SKM-1 treated with dmso at 0.1 percent for 144 hours (cell line): ENCODE measurements at regions not wholly inside any gene's neighbourhood (a gene's known extent, or its start where the extent isn't known, plus 50 kb on each side); places are given as distances from the start of the nearest gene placed in this dataset.
"Not testable (repeated sequence)": the region's sequence is repeated elsewhere in the genome, so short reads cannot be mapped to it uniquely, and the experiment has no call there.

Experiments
- DNase-seq: peaks from one replicate; lab custom pipeline; 2025; ENCODE audit not compliant: unreplicated experiment; lab: John Stamatoyannopoulos, UW

DNA sequence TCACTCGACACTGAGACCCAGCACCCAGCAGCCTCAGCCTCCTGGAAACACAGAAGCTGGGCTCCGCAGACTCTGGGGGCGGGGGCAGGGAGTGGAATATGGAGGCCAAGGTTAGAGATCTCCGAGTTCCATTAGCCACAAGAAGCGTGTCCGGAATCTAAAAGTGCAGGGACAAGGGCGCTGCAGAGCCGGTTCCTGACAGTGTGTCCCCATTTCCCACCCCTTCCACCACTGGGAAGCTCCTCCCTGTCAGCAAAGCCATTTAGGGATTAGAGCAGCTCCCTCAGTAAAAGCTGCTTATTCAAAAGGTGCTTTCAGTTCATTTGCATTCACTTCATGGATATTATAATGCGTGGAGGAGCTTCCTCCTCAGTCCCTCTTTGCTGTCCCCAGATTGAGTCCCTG, 74.1 kb upstream of the HSPA9 start:
- no peak for DNase-seq

- no peak for DNase-seq
Observed at GRCh38 chr5:138648841-138649240, 73.6 kb upstream of the HSPA9 start.

DNA sequence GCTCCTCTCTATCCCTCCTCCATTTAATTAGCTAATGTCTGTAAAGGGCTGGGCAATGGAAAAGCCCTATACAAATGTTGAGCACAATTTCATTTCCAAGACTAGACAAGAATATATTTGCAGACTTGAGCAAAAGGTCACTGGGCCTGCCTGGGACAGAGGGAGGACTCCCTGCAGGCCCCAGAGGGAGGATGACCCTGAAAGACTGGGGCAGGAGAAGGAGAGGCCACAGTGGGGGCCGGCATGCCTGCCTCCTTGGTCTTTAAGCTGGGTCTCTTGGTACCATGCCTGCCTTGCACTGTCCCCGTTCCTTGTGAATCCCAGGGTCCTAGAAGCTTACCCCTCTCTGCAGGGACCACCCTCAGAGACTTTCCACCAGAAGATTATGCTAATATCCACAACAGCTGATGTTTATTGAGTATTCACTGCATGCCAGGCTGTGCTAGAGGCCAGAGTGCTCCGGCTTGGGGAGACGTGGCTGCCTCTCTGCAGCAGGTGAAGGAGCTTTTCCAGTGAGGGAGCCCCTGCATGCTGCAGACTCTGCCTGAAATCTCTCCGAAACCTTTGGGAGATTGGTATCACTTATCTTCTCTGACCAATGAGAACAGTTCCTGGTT, 72.7 kb upstream of the HSPA9 start:
- no peak for DNase-seq

GRCh38 chr5:138647261-138647788, 72.1 kb upstream of the HSPA9 start:
- no peak for DNase-seq

- no peak for DNase-seq
Observed at GRCh38 chr5:138646671-138647070, 71.5 kb upstream of the HSPA9 start.

GRCh38 chr5:138645778-138646575, 70.8 kb upstream of the HSPA9 start:
- no peak for DNase-seq

DNA sequence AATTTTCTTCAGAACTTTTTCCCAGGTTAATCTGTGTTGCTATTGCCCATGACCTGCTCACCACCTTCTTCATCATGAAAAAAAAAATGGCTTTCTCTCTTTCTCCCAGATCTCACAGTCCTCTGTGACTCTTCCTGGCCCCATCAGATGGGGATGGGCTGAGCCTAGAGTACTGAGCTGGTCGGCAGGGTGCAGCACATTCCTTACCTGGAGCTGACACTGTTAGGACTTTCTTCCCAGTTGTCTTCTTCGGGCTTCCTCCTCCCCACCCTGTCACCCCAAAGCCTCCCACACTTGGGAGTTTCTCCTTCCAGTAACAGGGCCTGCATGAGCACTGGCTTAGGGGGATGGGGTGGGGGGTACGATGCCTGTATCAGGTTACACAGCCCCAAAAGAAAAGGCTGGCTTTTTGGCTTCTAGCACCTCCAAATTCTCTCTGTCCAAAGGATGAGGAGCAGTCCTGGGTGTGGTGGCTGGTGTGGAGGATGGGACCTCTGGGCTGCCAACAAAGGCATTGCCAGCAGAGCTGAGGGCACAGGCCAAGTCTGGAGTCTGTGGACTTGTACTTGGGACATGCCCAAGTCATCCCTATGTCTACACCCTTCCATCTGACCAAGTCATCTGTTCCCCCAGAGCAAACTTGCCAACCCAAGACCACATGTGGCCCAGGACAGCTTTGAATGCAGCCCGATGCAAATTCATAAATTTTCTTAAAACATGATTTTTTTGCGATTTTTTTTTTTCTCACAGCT, 68.0 kb upstream of the HSPA9 start:
- DNase-seq = no peak

DNA sequence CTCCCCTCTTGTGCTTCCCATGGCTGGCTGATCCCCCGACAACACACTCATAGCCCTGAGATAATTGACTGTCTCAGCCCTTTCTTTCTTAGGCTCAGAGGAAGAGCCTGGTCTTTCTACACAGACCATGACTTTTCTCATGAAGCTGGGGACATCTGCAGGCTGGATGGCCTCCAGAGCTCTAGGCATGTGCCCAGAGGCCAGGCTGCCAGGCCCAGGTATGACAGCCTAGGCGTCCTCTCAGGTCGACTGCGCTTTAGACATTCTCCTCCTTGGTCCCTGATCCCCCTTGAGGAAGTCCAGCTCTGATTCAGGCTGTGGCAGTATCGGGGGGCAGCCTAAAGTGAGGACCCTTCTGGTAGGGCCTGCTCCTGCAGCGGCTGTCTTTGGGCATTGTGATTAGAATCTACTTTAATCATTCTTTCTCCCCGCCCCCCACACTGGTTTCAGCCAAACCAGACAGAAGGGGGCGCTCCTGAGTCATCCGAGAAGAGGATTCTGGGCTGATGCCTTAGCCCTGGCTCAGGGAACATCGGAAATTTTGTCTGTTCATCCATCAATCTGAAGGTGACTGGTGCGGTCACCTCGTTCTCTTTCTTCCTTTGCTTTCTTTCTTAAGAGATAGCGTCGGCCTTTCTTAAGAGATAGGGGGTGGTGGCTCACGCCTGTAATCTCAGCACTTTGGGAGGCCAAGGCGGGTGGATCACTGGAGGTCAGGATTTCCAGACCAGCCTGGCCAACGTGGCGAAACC, 66.5 kb upstream of the HSPA9 start:
- peak; percentile 13 for DNase-seq

- DNase-seq = no peak
Observed at GRCh38 chr5:138640646-138641254, 65.5 kb upstream of the HSPA9 start.

GRCh38 chr5:138640138-138640537, 64.9 kb upstream of the HSPA9 start:
- no peak for DNase-seq

GRCh38 chr5:138639326-138639725, 64.1 kb upstream of the HSPA9 start:
- DNase-seq = no peak

GRCh38 chr5:138637256-138637655, 62.1 kb upstream of the HSPA9 start:
- no peak for DNase-seq

DNA sequence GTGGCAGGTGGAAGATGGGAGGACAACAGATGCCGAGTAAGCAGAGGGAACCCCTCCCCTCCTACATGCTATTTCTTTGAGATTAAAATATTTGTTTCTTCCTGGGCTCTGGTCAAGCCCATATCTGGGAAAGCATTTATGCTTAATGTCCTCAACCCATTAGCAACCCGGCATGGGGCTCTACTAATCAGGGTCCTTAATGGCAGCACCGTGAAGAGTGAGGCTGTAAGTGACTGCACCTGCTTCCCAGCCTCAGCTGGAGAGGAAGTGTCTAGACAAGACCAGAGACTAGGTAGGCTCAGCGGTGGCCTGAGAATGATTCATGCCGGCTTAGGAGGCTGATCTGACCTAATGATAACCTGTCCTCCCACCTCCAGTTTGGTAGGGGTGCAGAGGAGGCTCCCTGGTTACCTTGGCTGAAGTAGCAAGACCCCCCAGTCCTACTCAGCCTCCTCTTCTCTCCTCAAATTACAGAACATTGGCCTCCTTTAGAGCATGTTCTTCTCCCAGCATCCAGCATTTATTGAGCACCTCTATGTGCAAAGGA, 61.3 kb upstream of the HSPA9 start:
- no peak for DNase-seq

GRCh38 chr5:138635708-138636107, 60.5 kb upstream of the HSPA9 start:
- no peak for DNase-seq

- DNase-seq = no peak
Observed at GRCh38 chr5:138635265-138635664, 60.1 kb upstream of the HSPA9 start.

DNA sequence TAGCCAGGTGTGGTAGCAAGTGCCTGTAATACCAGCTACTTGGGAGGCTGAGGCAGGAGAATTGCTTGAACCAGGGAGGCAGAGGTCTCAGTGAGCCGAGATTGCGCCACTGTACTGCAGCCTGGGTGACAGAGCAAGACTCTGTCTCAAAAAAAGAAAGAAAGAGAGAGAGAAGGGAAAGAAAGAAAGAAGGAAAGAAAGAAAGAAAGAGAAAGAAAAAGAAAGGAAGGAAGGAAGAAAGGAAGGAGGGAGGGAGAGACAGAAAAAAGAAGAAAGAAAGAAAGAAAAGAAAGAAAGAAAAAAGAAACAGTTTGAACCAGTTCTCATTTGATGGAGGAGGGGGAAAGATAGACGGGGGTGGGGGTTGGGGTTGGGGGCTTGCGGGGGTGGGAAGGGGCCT, 59.6 kb upstream of the HSPA9 start:
- DNase-seq = not testable (repeated sequence)

DNA sequence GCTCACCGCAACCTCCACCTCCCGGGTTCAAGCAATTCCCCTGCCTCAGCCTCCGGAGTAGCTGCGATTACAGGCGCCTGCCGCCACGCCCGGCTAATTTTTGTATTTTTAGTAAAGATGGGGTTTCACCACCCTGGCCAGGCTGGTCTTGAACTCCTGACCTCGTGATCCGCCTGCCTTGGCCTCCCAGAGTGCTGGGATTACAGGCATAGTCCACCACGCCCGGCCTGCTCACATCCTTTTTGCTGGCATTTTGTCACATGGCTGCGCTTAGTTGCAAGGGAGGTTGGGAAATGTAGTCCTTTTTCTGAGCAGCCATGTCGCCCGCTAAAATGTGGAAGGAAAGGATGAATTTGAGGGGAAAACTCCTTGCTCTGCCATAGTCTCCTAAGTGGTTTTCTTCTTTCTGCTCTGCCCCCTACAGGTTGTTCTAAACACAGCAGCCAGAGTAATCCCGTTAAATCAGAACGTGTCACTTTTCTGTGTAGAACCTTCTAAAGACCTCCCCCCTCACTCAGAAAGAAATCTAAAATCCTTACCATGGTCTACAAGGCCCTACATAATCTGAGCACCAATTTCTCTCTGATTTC, 57.8 kb upstream of the HSPA9 start:
- DNase-seq = peak; percentile 72

DNA sequence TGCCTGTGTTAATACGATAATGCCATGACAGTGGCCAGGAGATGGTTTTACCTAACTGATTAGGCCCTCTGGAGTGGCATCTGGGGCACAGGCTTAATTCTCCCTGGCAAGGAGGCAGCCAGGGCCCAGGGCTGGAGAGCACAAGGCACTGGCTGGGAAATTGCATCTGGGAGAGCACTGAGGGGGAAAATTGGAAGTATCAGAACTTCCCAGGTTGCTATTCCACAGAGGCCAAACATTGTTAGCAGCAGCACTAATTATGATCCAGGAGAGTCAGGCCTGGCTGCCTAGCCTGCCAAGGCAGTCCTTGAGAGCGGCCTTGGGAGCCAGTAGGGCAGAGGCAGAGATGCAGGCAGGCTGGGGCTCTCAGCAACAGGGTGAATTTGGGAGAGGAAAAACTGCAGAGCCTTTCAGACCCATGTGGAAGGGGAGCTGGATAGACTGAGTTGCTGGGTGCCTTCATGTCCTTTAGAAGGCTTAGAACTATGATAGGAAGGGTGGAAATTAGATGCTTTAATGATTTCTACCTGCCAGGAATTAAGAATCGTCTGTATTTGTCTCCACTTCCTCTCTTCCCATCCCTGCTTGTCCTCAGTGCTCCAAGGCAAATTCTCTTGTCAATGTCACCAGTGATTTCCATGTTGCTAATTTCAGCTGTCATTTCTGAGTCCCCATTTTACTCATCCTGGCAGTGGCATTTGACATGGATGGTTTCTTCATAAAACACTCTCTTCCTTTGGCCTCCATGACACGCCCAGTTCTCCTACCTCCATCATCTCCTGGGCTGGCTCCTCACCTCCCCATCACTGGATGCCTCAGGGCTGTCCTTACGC, 56.1 kb upstream of the HSPA9 start:
- DNase-seq = no peak

GRCh38 chr5:138629392-138629791, 54.2 kb upstream of the HSPA9 start:
- DNase-seq = no peak
